ENCODE measurements at regions not wholly inside any gene's neighbourhood (a gene's known extent, or its start where the extent isn't known, plus 50 kb on each side); places are given as distances from the start of the nearest gene placed in this dataset.

- H3K79me2 ChIP-seq (ENCODE audit: low read length): no peaks in the 10 kb centered on the region
- H3K4me1 ChIP-seq (ENCODE audit: low read length): no peaks in the 10 kb centered on the region
- H4K20me1 ChIP-seq (ENCODE audit: insufficient read depth, low read length): no peaks in the 10 kb centered on the region
- H3F3A ChIP-seq (ENCODE audit: insufficient read depth, low read length): no peaks in the 10 kb centered on the region
- H3K4me2 ChIP-seq (ENCODE audit: low read depth, low read length): no peak overlapping the region
- H3K4me3 ChIP-seq (ENCODE audit: low read length): no peak overlapping the region
- no peaks in the 10 kb centered on the region for H3K9me2 ChIP-seq (replicated peaks; ENCODE audit: insufficient read depth, low read length)
- no peak for DNase-seq
- no peaks in the 10 kb centered on the region for H3K9me3 ChIP-seq (replicated peaks; ENCODE audit: insufficient read depth, low read length)
- H3K27ac ChIP-seq (ENCODE audit: low read length): no peak overlapping the region
- H3K27me3 ChIP-seq (replicated peaks; ENCODE audit: insufficient read depth, low read length): peaks cover 30% of the 10 kb centered on the region
- no peak for TF ChIP-seq CTCF (IDR thresholded peaks at IDR 0.05; ENCODE audit: low read length)
- no peak for TF ChIP-seq EZH2 (optimal IDR thresholded peaks at IDR 0.05; ENCODE audit: low read depth, low read length)
- TF ChIP-seq EZH2phosphoT487 (IDR thresholded peaks at IDR 0.05; ENCODE audit: low read length): no peak
- H3K36me3 ChIP-seq (replicated peaks; ENCODE audit: insufficient read depth, low read length): no peaks in the 10 kb centered on the region
- H2AFZ ChIP-seq (ENCODE audit: low read length): no peak overlapping the region
- H3K9ac ChIP-seq (ENCODE audit: low read length): no peak overlapping the region
These were observed 505.4 kb downstream of the BRD1 start for GRCh38 chr22:49322231-49322630.

GRCh38 chr22:49321477-49322055 lies 506.1 kb downstream of the BRD1 start:
- DNase-seq: no peak
- Histone ChIP-seq H3K4me3 (ENCODE audit: low read length) (no peak overlapping the region), H3K9ac (ENCODE audit: low read length) (no peak overlapping the region), H3F3A (ENCODE audit: insufficient read depth, low read length) (no peaks in the 10 kb centered on the region), H2AFZ (ENCODE audit: low read length) (no peak overlapping the region), H3K4me2 (ENCODE audit: low read depth, low read length) (no peak overlapping the region), H4K20me1 (ENCODE audit: insufficient read depth, low read length) (no peaks in the 10 kb centered on the region), H3K36me3 (replicated peaks; ENCODE audit: insufficient read depth, low read length) (no peaks in the 10 kb centered on the region), H3K9me2 (replicated peaks; ENCODE audit: insufficient read depth, low read length) (no peaks in the 10 kb centered on the region), H3K4me1 (ENCODE audit: low read length) (no peaks in the 10 kb centered on the region), H3K27me3 (replicated peaks; ENCODE audit: insufficient read depth, low read length) (peaks cover 25% of the 10 kb centered on the region), H3K9me3 (replicated peaks; ENCODE audit: insufficient read depth, low read length) (no peaks in the 10 kb centered on the region), H3K79me2 (ENCODE audit: low read length) (no peaks in the 10 kb centered on the region), H3K27ac (ENCODE audit: low read length) (no peak overlapping the region)
- no peak for TF ChIP-seq EZH2phosphoT487 (IDR thresholded peaks at IDR 0.05; ENCODE audit: low read length)
- no peak for TF ChIP-seq EZH2 (optimal IDR thresholded peaks at IDR 0.05; ENCODE audit: low read depth, low read length)
- TF ChIP-seq CTCF (IDR thresholded peaks at IDR 0.05; ENCODE audit: low read length): no peak

GRCh38 chr22:49320714-49321476 lies 506.8 kb downstream of the BRD1 start:
- Histone ChIP-seq H3F3A (ENCODE audit: insufficient read depth, low read length) (no peaks in the 10 kb centered on the region), H3K9ac (ENCODE audit: low read length) (no peak overlapping the region), H3K4me2 (ENCODE audit: low read depth, low read length) (no peak overlapping the region), H3K79me2 (ENCODE audit: low read length) (no peaks in the 10 kb centered on the region), H3K36me3 (replicated peaks; ENCODE audit: insufficient read depth, low read length) (no peaks in the 10 kb centered on the region), H3K9me2 (replicated peaks; ENCODE audit: insufficient read depth, low read length) (no peaks in the 10 kb centered on the region), H3K4me3 (ENCODE audit: low read length) (no peak overlapping the region), H2AFZ (ENCODE audit: low read length) (no peak overlapping the region), H3K4me1 (ENCODE audit: low read length) (no peaks in the 10 kb centered on the region), H4K20me1 (ENCODE audit: insufficient read depth, low read length) (no peaks in the 10 kb centered on the region), H3K27ac (ENCODE audit: low read length) (no peak overlapping the region), H3K27me3 (replicated peaks; ENCODE audit: insufficient read depth, low read length) (peaks cover 19% of the 10 kb centered on the region), H3K9me3 (replicated peaks; ENCODE audit: insufficient read depth, low read length) (no peaks in the 10 kb centered on the region)
- no peak for DNase-seq
- TF ChIP-seq EZH2phosphoT487 (IDR thresholded peaks at IDR 0.05; ENCODE audit: low read length): no peak
- no peak for TF ChIP-seq EZH2 (optimal IDR thresholded peaks at IDR 0.05; ENCODE audit: low read depth, low read length)

GRCh38 chr22:49317369-49317768 lies 510.3 kb downstream of the BRD1 start:
- Histone ChIP-seq H3K9me3 (replicated peaks; ENCODE audit: insufficient read depth, low read length) (no peaks in the 10 kb centered on the region), H3K9ac (ENCODE audit: low read length) (no peak overlapping the region), H3K27ac (ENCODE audit: low read length) (no peak overlapping the region), H3F3A (ENCODE audit: insufficient read depth, low read length) (no peaks in the 10 kb centered on the region), H3K4me1 (ENCODE audit: low read length) (no peaks in the 10 kb centered on the region), H3K9me2 (replicated peaks; ENCODE audit: insufficient read depth, low read length) (no peaks in the 10 kb centered on the region), H3K27me3 (replicated peaks; ENCODE audit: insufficient read depth, low read length) (peaks cover 6% of the 10 kb centered on the region), H2AFZ (ENCODE audit: low read length) (no peak overlapping the region), H3K79me2 (ENCODE audit: low read length) (no peaks in the 10 kb centered on the region), H3K36me3 (replicated peaks; ENCODE audit: insufficient read depth, low read length) (no peaks in the 10 kb centered on the region), H3K4me2 (ENCODE audit: low read depth, low read length) (no peak overlapping the region), H3K4me3 (ENCODE audit: low read length) (no peak overlapping the region), H4K20me1 (ENCODE audit: insufficient read depth, low read length) (no peaks in the 10 kb centered on the region)
- TF ChIP-seq CTCF (IDR thresholded peaks at IDR 0.05; ENCODE audit: low read length) (peak; percentile 14; the same call in 1 of the 2 replicates), EZH2 (optimal IDR thresholded peaks at IDR 0.05; ENCODE audit: low read depth, low read length) (no peak)
- no peak for DNase-seq

All from MM.1S (cell line).